H7 (cell line): ENCODE measurements at regions not wholly inside any gene's neighbourhood (a gene's known extent, or its start where the extent isn't known, plus 50 kb on each side); places are given as distances from the start of the nearest gene placed in this dataset.

Experiments
- DNase-seq: peaks from one replicate; pipeline ENCODE4 v3.0.0; 2012
- H3K27me3 ChIP-seq: 2 replicates; pipeline ENCODE4 v1.6.0; 2011; ENCODE audit warnings: mild to moderate bottlenecking, low read length; ENCODE audit not compliant: control insufficient read depth, insufficient read depth
- H3K36me3 ChIP-seq: replicated peaks from 2 replicates; pipeline ENCODE4 v1.5.1; 2011; ENCODE audit warnings: low read length; ENCODE audit not compliant: control insufficient read depth, insufficient read depth
- H3K4me3 ChIP-seq: 2 replicates; pipeline ENCODE4 v1.5.1; 2011; ENCODE audit warnings: low read depth, mild to moderate bottlenecking, control low read depth, low read length, moderate library complexity; ENCODE audit not compliant: insufficient read depth

DNA sequence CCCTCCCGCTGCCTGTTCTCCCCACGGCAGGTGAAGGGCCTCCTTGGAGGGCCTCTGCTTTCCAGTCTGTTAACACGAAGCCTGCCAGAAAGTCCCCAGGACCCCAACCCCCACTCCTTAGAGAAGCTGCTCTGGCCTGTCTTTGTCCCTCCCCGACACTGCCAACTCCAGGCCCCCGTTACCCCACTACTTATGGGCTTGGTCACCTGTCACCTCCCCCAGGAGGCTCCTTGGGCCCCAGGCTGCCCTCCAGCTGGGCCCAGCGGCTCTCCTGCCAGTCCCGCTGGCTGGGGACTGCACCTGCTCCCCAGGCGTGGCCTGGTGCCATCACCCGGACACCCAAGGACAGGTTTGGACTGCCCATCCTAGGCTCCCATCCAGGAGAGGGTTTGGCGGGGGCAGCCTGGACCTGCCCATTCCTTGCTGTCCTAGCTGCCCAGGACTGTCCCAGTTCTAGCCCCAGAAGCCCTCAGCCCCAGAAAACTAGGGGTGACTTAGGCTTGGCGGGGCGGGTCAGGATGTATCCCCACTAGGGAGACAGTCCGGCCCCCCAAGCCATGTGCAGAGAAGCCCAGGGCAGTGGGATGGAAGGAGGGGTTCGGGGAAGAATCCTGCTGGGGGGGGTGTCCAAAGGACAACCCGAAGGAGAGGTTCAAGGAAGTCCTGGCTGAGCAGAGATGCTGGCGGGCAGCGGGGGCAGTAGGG is 155.7 kb upstream of the C14orf180 start:
- DNase-seq: peak; percentile 45
- Histone ChIP-seq H3K4me3 (no peak overlapping the region), H3K36me3 (no peaks in the 10 kb centered on the region), H3K27me3 (no peaks in the 10 kb centered on the region)

DNA sequence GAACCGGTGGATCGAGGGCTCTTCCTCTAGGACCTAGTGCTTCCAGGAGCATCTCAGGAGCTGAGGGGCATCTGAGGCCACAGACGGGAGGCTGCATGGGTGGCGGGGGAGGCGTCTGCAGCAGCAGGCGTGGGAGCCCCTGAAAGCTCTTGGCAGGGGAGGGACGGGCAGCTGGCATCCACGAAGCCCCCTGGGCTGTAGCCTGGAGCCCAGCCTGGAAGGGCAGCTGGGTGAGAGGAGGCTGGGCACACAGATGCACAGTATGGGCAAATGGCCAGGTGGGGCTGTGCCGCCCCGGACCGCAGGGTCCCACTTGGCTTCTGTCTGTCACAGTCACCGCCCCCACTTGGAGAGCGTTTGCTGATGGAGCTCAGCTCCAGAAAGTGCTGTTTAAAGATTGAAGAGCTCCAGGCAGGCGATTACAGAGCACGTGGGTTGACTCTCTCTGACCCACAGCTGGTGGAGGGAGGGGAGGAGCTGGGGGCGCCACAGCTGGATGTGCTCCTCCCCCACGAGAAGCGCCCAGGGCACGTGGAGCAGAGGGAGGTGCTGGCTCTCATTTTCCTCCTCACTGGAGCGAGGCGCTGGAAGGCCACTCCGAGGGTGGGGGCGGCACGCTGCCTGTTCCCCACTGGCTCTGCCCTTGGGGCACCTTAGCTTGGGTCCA is 155.0 kb upstream of the C14orf180 start:
- Histone ChIP-seq H3K4me3 (no peak overlapping the region), H3K27me3 (no peaks in the 10 kb centered on the region), H3K36me3 (no peaks in the 10 kb centered on the region)
- peak; percentile 70 for DNase-seq

DNA sequence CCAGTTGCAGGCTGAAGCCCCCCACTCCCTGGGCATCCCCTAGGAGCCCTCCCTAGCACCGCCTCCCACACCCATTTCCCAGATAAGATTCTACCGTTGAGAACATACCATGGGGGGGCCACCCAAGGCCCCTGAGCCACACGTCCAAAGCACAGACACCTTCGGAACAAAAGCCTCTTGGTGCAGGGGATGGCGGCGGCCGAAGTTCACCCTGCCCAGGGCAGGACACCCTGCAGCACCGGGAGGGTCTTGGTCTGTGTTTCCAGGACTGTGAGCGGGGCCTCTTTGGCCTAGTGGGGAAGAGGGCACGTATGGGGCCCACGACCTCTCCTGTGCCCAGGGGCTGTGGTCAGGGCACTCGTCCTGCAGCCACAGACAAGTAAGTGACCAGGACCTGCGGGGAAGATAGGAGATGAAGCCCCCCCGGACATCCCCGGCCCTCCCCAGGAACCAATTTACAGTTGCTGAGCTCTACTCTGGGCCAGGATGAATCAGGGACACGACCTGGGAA is 154.3 kb upstream of the C14orf180 start:
- Histone ChIP-seq H3K4me3 (no peak overlapping the region), H3K36me3 (no peaks in the 10 kb centered on the region), H3K27me3 (no peaks in the 10 kb centered on the region)
- DNase-seq: no peak

- DNase-seq: no peak
- no peaks in the 10 kb centered on the region for H3K27me3 ChIP-seq
Measured at GRCh38 chr14:104425763-104426646, 153.6 kb upstream of the C14orf180 start.

DNA sequence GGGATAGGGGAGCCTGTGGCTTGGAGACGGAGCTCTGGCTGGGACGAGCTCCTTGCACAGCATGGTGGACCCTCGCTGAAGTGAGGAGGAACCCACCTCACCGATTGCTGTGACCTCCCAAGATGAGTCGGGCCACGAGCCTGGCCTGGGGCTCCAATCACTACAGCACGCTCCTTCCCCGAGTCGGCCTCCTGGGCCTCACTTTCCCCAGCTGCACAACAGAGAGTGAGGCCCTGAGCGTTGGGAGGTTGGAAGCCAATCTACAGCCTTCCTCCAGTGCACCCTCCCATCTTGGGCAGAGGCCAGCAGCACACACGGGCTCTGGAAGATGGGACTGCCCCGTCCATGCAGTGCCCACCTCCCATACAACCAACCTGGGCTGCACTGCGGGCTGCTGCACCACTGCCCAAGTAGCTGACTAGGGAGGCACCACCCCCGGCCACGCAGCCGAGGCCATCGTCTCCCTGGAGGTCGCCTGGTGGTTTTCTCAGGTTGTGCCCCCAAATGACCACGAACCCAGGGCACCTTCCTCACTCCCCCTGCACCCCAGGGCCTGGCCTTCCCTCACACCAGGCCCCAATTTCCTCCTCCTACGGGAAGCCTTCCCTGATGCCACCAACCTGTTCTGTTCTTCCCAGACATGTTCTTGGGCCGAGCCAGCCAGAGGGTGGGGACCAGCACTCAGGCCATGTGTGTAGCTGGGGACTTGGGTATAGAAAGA is 152.3 kb upstream of the C14orf180 start:
- no peaks in the 10 kb centered on the region for H3K36me3 ChIP-seq
- no peak overlapping the region for H3K4me3 ChIP-seq
- DNase-seq: no peak
- no peaks in the 10 kb centered on the region for H3K27me3 ChIP-seq

More at GRCh38 chr14:104425763-104426646, 153.6 kb upstream of the C14orf180 start:
- Histone ChIP-seq H3K4me3 (no peak overlapping the region), H3K36me3 (no peaks in the 10 kb centered on the region)

GRCh38 chr14:104428333-104428851 is 151.2 kb upstream of the C14orf180 start:
- Histone ChIP-seq H3K36me3 (no peaks in the 10 kb centered on the region), H3K4me3 (no peak overlapping the region), H3K27me3 (no peaks in the 10 kb centered on the region)
- DNase-seq: peak; percentile 46

GRCh38 chr14:104428860-104429259 is 150.7 kb upstream of the C14orf180 start:
- no peaks in the 10 kb centered on the region for H3K27me3 ChIP-seq
- no peak overlapping the region for H3K4me3 ChIP-seq
- no peaks in the 10 kb centered on the region for H3K36me3 ChIP-seq
- DNase-seq: no peak

GRCh38 chr14:104429291-104429861 is 150.2 kb upstream of the C14orf180 start:
- no peak overlapping the region for H3K4me3 ChIP-seq
- no peaks in the 10 kb centered on the region for H3K27me3 ChIP-seq
- no peaks in the 10 kb centered on the region for H3K36me3 ChIP-seq
- no peak for DNase-seq

DNA sequence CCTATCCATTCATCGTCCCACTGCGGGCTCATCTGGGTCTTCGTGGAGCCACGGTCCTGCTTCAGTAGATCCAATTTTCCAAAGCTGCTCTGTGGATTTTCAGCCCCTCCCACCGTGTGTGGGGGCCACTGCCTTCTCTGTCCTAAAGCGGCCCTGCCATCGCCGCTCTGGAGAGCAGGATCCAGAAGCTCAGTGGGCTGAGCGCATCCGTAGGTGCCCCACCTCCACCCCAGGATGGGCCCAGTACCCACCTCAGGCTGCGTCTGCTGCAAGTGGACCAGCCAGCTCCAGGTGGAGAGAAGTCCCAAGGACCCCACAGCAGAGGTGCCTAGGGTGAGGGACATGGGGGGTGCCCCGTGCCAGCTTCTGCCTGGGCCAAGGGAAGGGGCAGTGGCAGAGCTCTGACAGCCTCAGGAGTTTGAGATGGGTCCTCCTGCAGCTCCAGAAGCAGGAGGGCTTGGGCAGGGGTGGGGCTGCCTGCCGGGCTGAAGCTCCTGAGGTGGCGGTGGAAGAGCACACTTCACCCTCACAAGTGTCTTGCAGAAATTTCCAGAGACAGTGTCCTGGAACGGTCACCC is 148.1 kb upstream of the C14orf180 start:
- Histone ChIP-seq H3K36me3 (no peaks in the 10 kb centered on the region), H3K27me3 (no peaks in the 10 kb centered on the region), H3K4me3 (no peak overlapping the region)
- DNase-seq: no peak

- DNase-seq: peak; percentile 69
- H3K4me3 ChIP-seq: no peak overlapping the region
Measured at GRCh38 chr14:104431929-104432541, 147.5 kb upstream of the C14orf180 start.

GRCh38 chr14:104432611-104433231 is 146.8 kb upstream of the C14orf180 start:
- Histone ChIP-seq H3K36me3 (no peaks in the 10 kb centered on the region), H3K27me3 (no peaks in the 10 kb centered on the region)
- DNase-seq: peak; percentile 44

More at GRCh38 chr14:104431929-104432541, 147.5 kb upstream of the C14orf180 start:
- H3K27me3 ChIP-seq: no peaks in the 10 kb centered on the region
- H3K36me3 ChIP-seq: no peaks in the 10 kb centered on the region

GRCh38 chr14:104433401-104434213 is 146.0 kb upstream of the C14orf180 start:
- DNase-seq: peak; percentile 68
- Histone ChIP-seq H3K4me3 (no peak overlapping the region), H3K36me3 (no peaks in the 10 kb centered on the region)

More at GRCh38 chr14:104432611-104433231, 146.8 kb upstream of the C14orf180 start:
- no peak overlapping the region for H3K4me3 ChIP-seq

More at GRCh38 chr14:104433401-104434213, 146.0 kb upstream of the C14orf180 start:
- no peaks in the 10 kb centered on the region for H3K27me3 ChIP-seq
